ENCODE measurements at regions not wholly inside any gene's neighbourhood (a gene's known extent, or its start where the extent isn't known, plus 50 kb on each side); places are given as distances from the start of the nearest gene placed in this dataset.

DNA sequence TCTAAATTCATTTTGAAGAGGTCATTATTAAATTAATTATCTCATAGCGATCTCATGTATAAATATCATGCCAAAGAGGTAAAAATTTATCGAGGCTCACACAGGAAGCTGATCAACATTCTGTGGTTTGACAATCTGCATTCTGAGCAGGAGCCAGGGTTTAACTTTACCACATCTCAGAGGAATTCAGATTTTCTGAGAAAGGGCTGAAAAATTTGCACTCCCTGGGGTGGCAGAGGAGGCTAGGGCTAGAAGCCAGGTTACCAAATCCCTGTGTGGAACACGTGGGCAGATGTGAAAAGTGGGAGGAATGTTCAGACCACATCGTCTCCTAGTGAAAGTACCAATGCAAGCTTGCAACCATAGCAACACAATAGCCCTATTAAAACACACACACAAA lies 63.5 kb upstream of the CTLA4 start:
- DNase-seq: no peak
- Histone ChIP-seq H3K4me1 (peaks cover 15% of the 10 kb centered on the region), H3K36me3 (no peaks in the 10 kb centered on the region), H3K9me3 (peaks cover 4% of the 10 kb centered on the region), H3K4me3 (no peak overlapping the region), H3K27me3 (ENCODE audit: low read depth) (no peaks in the 10 kb centered on the region), H3K27ac (peak overlapping the region; percentile 26)
- intact Hi-C loops (cut with DNase I): no loop called here
- ATAC-seq: peak; percentile 79 to 83
- TF ChIP-seq, protein P1, sequence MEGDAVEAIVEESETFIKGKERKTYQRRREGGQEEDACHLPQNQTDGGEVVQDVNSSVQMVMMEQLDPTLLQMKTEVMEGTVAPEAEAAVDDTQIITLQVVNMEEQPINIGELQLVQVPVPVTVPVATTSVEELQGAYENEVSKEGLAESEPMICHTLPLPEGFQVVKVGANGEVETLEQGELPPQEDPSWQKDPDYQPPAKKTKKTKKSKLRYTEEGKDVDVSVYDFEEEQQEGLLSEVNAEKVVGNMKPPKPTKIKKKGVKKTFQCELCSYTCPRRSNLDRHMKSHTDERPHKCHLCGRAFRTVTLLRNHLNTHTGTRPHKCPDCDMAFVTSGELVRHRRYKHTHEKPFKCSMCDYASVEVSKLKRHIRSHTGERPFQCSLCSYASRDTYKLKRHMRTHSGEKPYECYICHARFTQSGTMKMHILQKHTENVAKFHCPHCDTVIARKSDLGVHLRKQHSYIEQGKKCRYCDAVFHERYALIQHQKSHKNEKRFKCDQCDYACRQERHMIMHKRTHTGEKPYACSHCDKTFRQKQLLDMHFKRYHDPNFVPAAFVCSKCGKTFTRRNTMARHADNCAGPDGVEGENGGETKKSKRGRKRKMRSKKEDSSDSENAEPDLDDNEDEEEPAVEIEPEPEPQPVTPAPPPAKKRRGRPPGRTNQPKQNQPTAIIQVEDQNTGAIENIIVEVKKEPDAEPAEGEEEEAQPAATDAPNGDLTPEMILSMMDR (IDR thresholded peaks at IDR 0.05): no peak

- TF ChIP-seq, protein P1 (IDR thresholded peaks at IDR 0.05): no peak
- intact Hi-C loops (cut with DNase I): no loop called here
- no peaks in the 10 kb centered on the region for H3K27me3 ChIP-seq (ENCODE audit: low read depth)
- ATAC-seq: peak; percentile 62 to 66
- H3K4me1 ChIP-seq: peaks cover 15% of the 10 kb centered on the region
- peaks cover 4% of the 10 kb centered on the region for H3K9me3 ChIP-seq
- H3K27ac ChIP-seq: peak overlapping the region; percentile 26
- no peak overlapping the region for H3K4me3 ChIP-seq
- no peak for DNase-seq
- no peaks in the 10 kb centered on the region for H3K36me3 ChIP-seq
Observed at GRCh38 chr2:203804764-203805485, 62.6 kb upstream of the CTLA4 start.

GRCh38 chr2:203805486-203805838 lies 62.1 kb upstream of the CTLA4 start:
- Histone ChIP-seq H3K36me3 (no peaks in the 10 kb centered on the region), H3K9me3 (peaks cover 4% of the 10 kb centered on the region), H3K4me3 (no peak overlapping the region), H3K27me3 (ENCODE audit: low read depth) (no peaks in the 10 kb centered on the region), H3K4me1 (peaks cover 15% of the 10 kb centered on the region), H3K27ac (no peak overlapping the region)
- ATAC-seq: no peak
- intact Hi-C loops (cut with DNase I): no loop called here
- no peak for DNase-seq
- TF ChIP-seq, protein P1 (IDR thresholded peaks at IDR 0.05): no peak

GRCh38 chr2:203806761-203807160 lies 60.8 kb upstream of the CTLA4 start:
- Histone ChIP-seq H3K4me3 (no peak overlapping the region), H3K27ac (no peak overlapping the region), H3K36me3 (no peaks in the 10 kb centered on the region), H3K27me3 (ENCODE audit: low read depth) (no peaks in the 10 kb centered on the region), H3K9me3 (peaks cover 4% of the 10 kb centered on the region), H3K4me1 (peaks cover 24% of the 10 kb centered on the region)
- TF ChIP-seq, protein P1 (IDR thresholded peaks at IDR 0.05): no peak
- DNase-seq: no peak
- intact Hi-C loops (cut with DNase I): no loop called here
- no peak for ATAC-seq

- TF ChIP-seq, protein P1 (IDR thresholded peaks at IDR 0.05): no peak
- H3K27ac ChIP-seq: no peak overlapping the region
- intact Hi-C loops (cut with DNase I): no loop called here
- no peaks in the 10 kb centered on the region for H3K27me3 ChIP-seq (ENCODE audit: low read depth)
- no peak for DNase-seq
- no peak for ATAC-seq
- no peak overlapping the region for H3K4me3 ChIP-seq
- H3K4me1 ChIP-seq: peaks cover 38% of the 10 kb centered on the region
- H3K36me3 ChIP-seq: no peaks in the 10 kb centered on the region
- H3K9me3 ChIP-seq: peaks cover 4% of the 10 kb centered on the region
Observed at GRCh38 chr2:203808046-203808750, 59.4 kb upstream of the CTLA4 start.
